Breast epithelium (tissue), 4 donors: ENCODE measurements at regions not wholly inside any gene's neighbourhood (a gene's known extent, or its start where the extent isn't known, plus 50 kb on each side); places are given as distances from the start of the nearest gene placed in this dataset.
A peak's percentile ranks its signal among the peaks of the same experiment; 100 is the strongest.

ENCODE experiments used
- DNase-seq, 2 donors: peaks; one replicate each; pipeline ENCODE4 v3.0.0-alpha.2; 2019; ENCODE audit warnings: low spot score in 2 of 2
- H3K27ac ChIP-seq, 2 donors: fragments of 200-600 bp; sonication (generic) in 1 of 2; one replicate each; pipeline ENCODE4 v1.5.1; 2016 to 2019; ENCODE audit warnings: mild to moderate bottlenecking in 1 of 2
- H3K27me3 ChIP-seq, 2 donors: fragments of 200-600 bp; sonication (generic) in 1 of 2; one replicate each; pipeline versions ENCODE4 v1.5.1 to v1.6.0; 2017 to 2019; ENCODE audit warnings: control low read depth in 1 of 2, mild to moderate bottlenecking in 1 of 2
- H3K36me3 ChIP-seq: fragments of 200-600 bp; one replicate; pipeline ENCODE4 v1.5.1; 2019
- H3K4me1 ChIP-seq, 2 donors: fragments of 200-600 bp; sonication (generic); one replicate each; pipeline ENCODE4 v1.5.1; 2016 to 2019; ENCODE audit warnings: control low read depth in 1 of 2
- H3K4me3 ChIP-seq, 3 donors: fragments of 200-600 bp; sonication (generic); 1 replicate in 2 of 3; 2 replicates in 1 of 3; pipeline ENCODE4 v1.5.1; 2016 to 2019; ENCODE audit warnings: mild to moderate bottlenecking in 3 of 3, moderate library complexity in 2 of 3
- H3K9me3 ChIP-seq, 2 donors: fragments of 200-600 bp; sonication (generic) in 1 of 2; one replicate each; pipeline ENCODE4 v1.5.1; 2016 to 2019; ENCODE audit warnings: control low read depth in 1 of 2
- POLR2A ChIP-seq: fragments of 450-650 bp; IDR thresholded peaks from one replicate; pipeline ENCODE4 v1.6.1; 2016; ENCODE audit warnings: antibody characterized with exemption, mild to moderate bottlenecking, moderate library complexity
- POLR2AphosphoS5 ChIP-seq, 3 donors: sonication (generic); formaldehyde crosslinking; IDR thresholded peaks; one replicate each; pipeline ENCODE4 v1.6.1; 2017; ENCODE audit warnings: antibody characterized with exemption in 3 of 3
- intact Hi-C: fragments of 100-400 bp; cut with DNase I; formaldehyde crosslinking; loops from one replicate; pipeline ENCODE4 v1.15.1; 2023; ENCODE audit warnings: low total_unique reads
- TF ChIP-seq, protein P1 (sequence below), 3 donors: fragments of 450-650 bp; IDR thresholded peaks; one replicate each; pipeline ENCODE4 v1.5.1; 2016 to 2017; ENCODE audit warnings: antibody characterized with exemption in 3 of 3, mild to moderate bottlenecking in 3 of 3, moderate library complexity in 3 of 3

DNA sequence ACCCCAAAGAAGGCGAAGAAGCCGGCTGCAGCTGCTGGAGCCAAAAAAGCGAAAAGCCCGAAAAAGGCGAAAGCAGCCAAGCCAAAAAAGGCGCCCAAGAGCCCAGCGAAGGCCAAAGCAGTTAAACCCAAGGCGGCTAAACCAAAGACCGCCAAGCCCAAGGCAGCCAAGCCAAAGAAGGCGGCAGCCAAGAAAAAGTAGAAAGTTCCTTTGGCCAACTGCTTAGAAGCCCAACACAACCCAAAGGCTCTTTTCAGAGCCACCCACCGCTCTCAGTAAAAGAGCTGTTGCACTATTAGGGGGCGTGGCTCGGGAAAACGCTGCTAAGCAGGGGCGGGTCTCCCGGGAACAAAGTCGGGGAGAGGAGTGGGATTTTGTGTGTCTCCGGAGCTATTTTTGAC lies 69.6 kb downstream of the HFE start:
- Histone ChIP-seq H3K4me1 (no peaks in the 10 kb centered on the region), H3K27ac (peak overlapping the region; percentile 91 to 93), H3K27me3 (no peaks in the 10 kb centered on the region), H3K9me3 (no peaks in the 10 kb centered on the region), H3K36me3 (no peaks in the 10 kb centered on the region), H3K4me3 (peak overlapping the region; percentile 78 to 86 (median 85))
- intact Hi-C loops: loop anchor here (2.0 to 5.0 kb wide), 2 partner anchors 32 to 85 kb away; a partner anchor contains a TSS
- TF ChIP-seq POLR2A (no peak), POLR2AphosphoS5 (IDR thresholded peaks at IDR 0.05) (peak in 2 of 3 donors; percentile 75 to 82)
- TF ChIP-seq, protein P1, sequence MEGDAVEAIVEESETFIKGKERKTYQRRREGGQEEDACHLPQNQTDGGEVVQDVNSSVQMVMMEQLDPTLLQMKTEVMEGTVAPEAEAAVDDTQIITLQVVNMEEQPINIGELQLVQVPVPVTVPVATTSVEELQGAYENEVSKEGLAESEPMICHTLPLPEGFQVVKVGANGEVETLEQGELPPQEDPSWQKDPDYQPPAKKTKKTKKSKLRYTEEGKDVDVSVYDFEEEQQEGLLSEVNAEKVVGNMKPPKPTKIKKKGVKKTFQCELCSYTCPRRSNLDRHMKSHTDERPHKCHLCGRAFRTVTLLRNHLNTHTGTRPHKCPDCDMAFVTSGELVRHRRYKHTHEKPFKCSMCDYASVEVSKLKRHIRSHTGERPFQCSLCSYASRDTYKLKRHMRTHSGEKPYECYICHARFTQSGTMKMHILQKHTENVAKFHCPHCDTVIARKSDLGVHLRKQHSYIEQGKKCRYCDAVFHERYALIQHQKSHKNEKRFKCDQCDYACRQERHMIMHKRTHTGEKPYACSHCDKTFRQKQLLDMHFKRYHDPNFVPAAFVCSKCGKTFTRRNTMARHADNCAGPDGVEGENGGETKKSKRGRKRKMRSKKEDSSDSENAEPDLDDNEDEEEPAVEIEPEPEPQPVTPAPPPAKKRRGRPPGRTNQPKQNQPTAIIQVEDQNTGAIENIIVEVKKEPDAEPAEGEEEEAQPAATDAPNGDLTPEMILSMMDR (IDR thresholded peaks at IDR 0.05): no peak
- DNase-seq: peak; percentile 62 to 73

DNA sequence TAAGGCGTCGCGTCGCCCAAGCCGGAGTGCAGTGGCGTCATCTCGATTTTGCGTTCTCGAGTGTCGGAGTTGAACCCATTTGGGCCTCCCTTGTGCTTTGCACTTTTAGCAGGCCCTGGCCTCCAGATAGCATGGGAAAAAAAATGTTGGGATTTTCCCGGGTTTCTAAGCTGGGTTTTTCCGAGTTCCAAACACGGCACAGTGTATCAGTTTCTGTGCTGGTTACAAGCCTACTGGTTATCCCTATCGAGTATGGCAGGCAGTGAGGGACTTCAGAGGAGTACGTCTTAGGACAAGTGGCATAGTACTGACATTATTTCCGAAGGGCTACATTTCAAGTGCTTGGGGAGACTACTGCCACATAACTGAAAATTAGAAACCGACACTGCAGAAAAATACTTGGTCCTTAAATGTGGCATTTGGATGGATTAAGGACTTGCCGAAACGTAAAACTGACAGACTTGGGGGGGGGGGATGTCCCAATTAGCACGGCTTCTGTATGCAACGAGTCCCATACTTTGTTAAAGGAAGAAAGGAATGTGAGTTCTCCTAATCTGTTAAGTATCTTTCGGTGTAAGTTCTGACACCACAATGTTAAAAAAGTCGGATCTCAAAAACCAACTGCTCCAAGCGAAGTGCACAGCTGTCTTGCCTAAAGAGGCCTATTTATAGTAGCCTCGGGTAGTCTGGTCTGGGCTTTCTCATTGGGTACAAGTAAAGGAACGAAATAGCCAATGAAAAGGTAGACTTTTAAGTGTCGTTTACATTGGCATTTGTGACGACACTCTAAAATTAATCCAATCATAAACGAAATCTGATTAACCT lies 70.2 kb downstream of the HFE start:
- Histone ChIP-seq H3K9me3 (no peaks in the 10 kb centered on the region), H3K4me1 (no peaks in the 10 kb centered on the region), H3K36me3 (no peaks in the 10 kb centered on the region), H3K4me3 (peak overlapping the region; percentile 78 to 86 (median 85)), H3K27ac (peak overlapping the region; percentile 91 to 93), H3K27me3 (no peaks in the 10 kb centered on the region)
- DNase-seq: peak; percentile 67 to 94
- TF ChIP-seq, protein P1 (IDR thresholded peaks at IDR 0.05): no peak
- TF ChIP-seq POLR2AphosphoS5 (IDR thresholded peaks at IDR 0.05) (peak in 1 of 3 donors; percentile 96), POLR2A (peak; percentile 87)
- intact Hi-C loops: loop anchor here (2.0 to 5.0 kb wide), 3 partner anchors 33 to 127 kb away; a partner anchor contains a TSS

DNA sequence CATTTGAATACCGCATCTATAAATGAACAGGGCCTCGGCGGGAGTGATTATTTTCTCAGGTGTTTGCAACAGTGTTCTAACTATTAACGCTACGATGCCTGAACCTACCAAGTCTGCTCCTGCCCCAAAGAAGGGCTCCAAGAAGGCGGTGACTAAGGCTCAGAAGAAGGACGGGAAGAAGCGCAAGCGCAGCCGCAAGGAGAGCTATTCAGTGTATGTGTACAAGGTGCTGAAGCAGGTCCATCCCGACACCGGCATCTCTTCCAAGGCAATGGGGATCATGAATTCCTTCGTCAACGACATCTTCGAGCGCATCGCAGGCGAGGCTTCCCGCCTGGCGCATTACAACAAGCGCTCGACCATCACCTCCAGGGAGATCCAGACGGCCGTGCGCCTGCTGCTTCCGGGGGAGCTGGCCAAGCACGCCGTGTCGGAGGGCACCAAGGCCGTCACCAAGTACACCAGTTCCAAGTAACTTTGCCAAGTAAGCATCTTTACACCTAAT lies 70.9 kb downstream of the HFE start:
- Histone ChIP-seq H3K4me3 (peak overlapping the region; percentile 78 to 86 (median 85)), H3K36me3 (no peaks in the 10 kb centered on the region), H3K27me3 (no peaks in the 10 kb centered on the region), H3K27ac (peak overlapping the region; percentile 91 to 93), H3K4me1 (no peaks in the 10 kb centered on the region), H3K9me3 (no peaks in the 10 kb centered on the region)
- TF ChIP-seq, protein P1 (IDR thresholded peaks at IDR 0.05): peak in 2 of 3 donors; percentile 9 to 20
- peak; percentile 97 for TF ChIP-seq POLR2A
- peak; percentile 99 to 100 (median 100) for TF ChIP-seq POLR2AphosphoS5 (IDR thresholded peaks at IDR 0.05)
- DNase-seq: peak in 1 of 2 donors; percentile 87
- intact Hi-C loops: loop anchor here (2.0 to 5.0 kb wide), 2 partner anchors 84 to 127 kb away; a partner anchor contains a TSS

DNA sequence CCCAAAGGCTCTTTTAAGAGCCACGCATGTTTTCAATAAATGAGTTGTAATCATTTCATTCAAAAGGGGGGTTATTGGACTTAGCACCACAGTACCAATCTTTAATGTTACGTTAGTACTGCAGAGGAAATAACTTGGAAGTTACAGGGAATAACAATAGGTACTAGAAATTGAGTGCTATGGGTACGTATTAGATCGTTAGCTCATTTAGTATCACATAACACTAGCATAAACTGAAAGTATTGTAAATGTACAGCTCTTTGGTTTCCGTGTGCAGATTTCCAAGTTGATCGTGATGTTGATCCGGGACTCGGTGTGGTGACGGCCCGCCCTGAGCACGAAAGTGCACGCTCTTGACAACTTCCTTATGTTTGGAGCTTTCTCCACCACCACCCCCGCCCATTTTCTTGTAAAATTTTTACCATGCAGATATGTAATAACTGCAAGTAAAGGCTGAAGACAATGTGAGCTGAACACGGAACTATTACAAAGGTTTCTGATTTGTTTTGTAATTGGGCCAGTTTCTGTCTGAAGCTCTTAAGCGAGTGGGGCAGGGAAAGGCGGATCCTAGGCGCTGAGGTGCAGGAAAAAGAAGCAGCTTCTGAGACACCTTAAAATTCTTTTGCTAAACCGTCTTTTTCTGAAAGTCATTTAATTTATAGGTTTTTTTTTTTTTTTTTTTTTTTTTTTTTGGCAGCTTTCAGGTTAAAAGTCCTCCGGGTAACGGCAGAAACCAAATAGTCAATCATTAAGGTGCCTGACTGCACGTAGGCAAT lies 71.5 kb downstream of the HFE start:
- intact Hi-C loops: loop anchor here (2.0 to 5.0 kb wide), 2 partner anchors 84 to 128 kb away; a partner anchor contains a TSS
- no peaks in the 10 kb centered on the region for H3K27me3 ChIP-seq
- DNase-seq: peak; percentile 69
- no peaks in the 10 kb centered on the region for H3K36me3 ChIP-seq
- H3K4me1 ChIP-seq: no peaks in the 10 kb centered on the region
- peak; percentile 23 for TF ChIP-seq POLR2A
- no peak for TF ChIP-seq POLR2AphosphoS5 (IDR thresholded peaks at IDR 0.05)
- H3K4me3 ChIP-seq: peak overlapping the region; percentile 78 to 86 (median 85)
- no peaks in the 10 kb centered on the region for H3K9me3 ChIP-seq
- peak overlapping the region; percentile 91 to 93 for H3K27ac ChIP-seq
